PC-3 (cell line): ENCODE measurements at regions not wholly inside any gene's neighbourhood (a gene's known extent, or its start where the extent isn't known, plus 50 kb on each side); places are given as distances from the start of the nearest gene placed in this dataset.
"Not testable (repeated sequence)": the region's sequence is repeated elsewhere in the genome, so short reads cannot be mapped to it uniquely, and the experiment has no call there.

Experiments used
- ATAC-seq: fragments of 200-7000 bp; cut with Tn5 transposase; 2 replicates; pipeline ENCODE4 v1.9.1; 2020; ENCODE audit warnings: mild to moderate bottlenecking, moderate library complexity
- BruUV-seq: library from RNA; stranded (reverse); fragments of 400-500 nt; replicated peaks from 2 replicates; lab custom pipeline; 2021; lab: Mats Ljungman, UMichigan
- CTCF ChIA-PET: fragments of 300-600 bp; sonication (Branson Sonifier 250); formaldehyde crosslinking; loops from one replicate; lab custom pipeline; 2022; ENCODE audit warnings: antibody characterized with exemption; lab: Charles Lee
- POLR2A ChIA-PET: fragments of 300-600 bp; sonication (Branson Sonifier 250); formaldehyde crosslinking; loops from one replicate; lab custom pipeline; 2022; ENCODE audit warnings: antibody characterized with exemption; ENCODE audit not compliant: unreplicated experiment; lab: Charles Lee
- DNase-seq: peaks from one replicate; pipeline ENCODE4 v3.0.0-alpha.2; 2015
- H2AFZ ChIP-seq: fragments of 300-600 bp; sonication (generic); 2 replicates; pipeline ENCODE4 v1.6.0; 2016; ENCODE audit warnings: antibody characterized with exemption, low read length
- H3F3A ChIP-seq: fragments of 300-600 bp; sonication (generic); one replicate; pipeline ENCODE4 v1.6.0; 2017; ENCODE audit warnings: antibody characterized with exemption, low read length, control low read depth, mild to moderate bottlenecking; ENCODE audit not compliant: unreplicated experiment
- H3K27ac ChIP-seq: fragments of 300-600 bp; sonication (generic); 2 replicates; pipeline ENCODE4 v1.5.1; 2016; ENCODE audit warnings: mild to moderate bottlenecking, low read length
- H3K27me3 ChIP-seq: fragments of 300-600 bp; sonication (generic); 2 replicates; pipeline ENCODE4 v1.6.1; 2016; ENCODE audit warnings: low read length, mixed read lengths
- H3K36me3 ChIP-seq: fragments of 300-600 bp; sonication (generic); 2 replicates; pipeline ENCODE4 v1.6.1; 2016; ENCODE audit warnings: low read depth, mixed run types, low read length, mixed read lengths
- H3K4me1 ChIP-seq: fragments of 300-600 bp; sonication (generic); 2 replicates; pipeline ENCODE4 v1.5.1; 2016; ENCODE audit warnings: low read length; ENCODE audit not compliant: insufficient read depth
- H3K4me2 ChIP-seq: fragments of 300-600 bp; sonication (generic); 2 replicates; pipeline ENCODE4 v1.6.0; 2016; ENCODE audit warnings: low read length
- H3K4me3 ChIP-seq: fragments of 300-600 bp; sonication (generic); 2 replicates; pipeline ENCODE4 v1.5.1; 2016; ENCODE audit warnings: mild to moderate bottlenecking, low read length, mixed read lengths
- H3K79me2 ChIP-seq: fragments of 300-600 bp; sonication (generic); 2 replicates; pipeline ENCODE4 v1.6.1; 2017; ENCODE audit warnings: low read length, mixed read lengths
- H3K9ac ChIP-seq: fragments of 300-600 bp; sonication (generic); 2 replicates; pipeline ENCODE4 v1.6.0; 2016; ENCODE audit warnings: mild to moderate bottlenecking, low read length
- H3K9me2 ChIP-seq: fragments of 300-600 bp; sonication (generic); replicated peaks from 2 replicates; pipeline ENCODE4 v1.6.1; 2016; ENCODE audit warnings: mixed run types, low read length, mixed read lengths
- H3K9me3 ChIP-seq: fragments of 300-600 bp; sonication (generic); 2 replicates; pipeline ENCODE4 v1.6.1; 2016; ENCODE audit warnings: low read length, mixed read lengths
- H4K20me1 ChIP-seq: fragments of 300-600 bp; sonication (generic); 2 replicates; pipeline ENCODE4 v1.6.1; 2016; ENCODE audit warnings: low read length, mixed read lengths
- CTCF ChIP-seq: fragments of 300-600 bp; sonication (generic); conservative IDR thresholded peaks from 2 replicates; pipeline ENCODE4 v1.5.1; 2017; ENCODE audit warnings: antibody characterized with exemption, low read depth, mild to moderate bottlenecking, low read length
- EZH2 ChIP-seq: fragments of 300-600 bp; sonication (generic); IDR thresholded peaks from one replicate; pipeline ENCODE4 v1.6.1; 2017; ENCODE audit warnings: antibody characterized with exemption, mild to moderate bottlenecking, low read length; ENCODE audit not compliant: unreplicated experiment
- EZH2phosphoT487 ChIP-seq: fragments of 300-600 bp; sonication (generic); IDR thresholded peaks from 2 replicates; pipeline ENCODE4 v1.6.1; 2018; ENCODE audit warnings: mild to moderate bottlenecking, antibody characterized with exemption, low read length, borderline replicate concordance
- intact Hi-C: fragments of 100-400 bp; cut with micrococcal nuclease; formaldehyde crosslinking; loops from 2 replicates; pipeline ENCODE4 v1.9.0; 2023

- Histone ChIP-seq H3K27ac (no peak overlapping the region), H3K79me2 (no peaks in the 10 kb centered on the region), H2AFZ (no peak overlapping the region), H3K4me2 (no peak overlapping the region), H3K4me3 (no peak overlapping the region), H4K20me1 (no peaks in the 10 kb centered on the region), H3K4me1 (no peaks in the 10 kb centered on the region), H3K9ac (no peak overlapping the region), H3K9me2 (no peaks in the 10 kb centered on the region), H3F3A (no peaks in the 10 kb centered on the region), H3K36me3 (no peaks in the 10 kb centered on the region), H3K9me3 (no peaks in the 10 kb centered on the region), H3K27me3 (no peaks in the 10 kb centered on the region)
- ATAC-seq (no peak), DNase-seq (no peak)
- intact Hi-C loops, result no loop called here
- ChIA-PET POLR2A (no interaction called here), CTCF (no interaction called here)
- TF ChIP-seq EZH2phosphoT487 (no peak), EZH2 (no peak), CTCF (no peak)
- no TSS peak for BruUV-seq
Observed at GRCh38 chrX:7603387-7603786, 239.6 kb upstream of the VCX start.

- H4K20me1 ChIP-seq, result no peaks in the 10 kb centered on the region
- TF ChIP-seq EZH2, result no peak
- TF ChIP-seq EZH2phosphoT487, result no peak
- no peak for TF ChIP-seq CTCF
- BruUV-seq, result no TSS peak
- no peak overlapping the region for H3K4me2 ChIP-seq
- no peak for DNase-seq
- no peak overlapping the region for H3K9ac ChIP-seq
- no peaks in the 10 kb centered on the region for H3F3A ChIP-seq
- H3K79me2 ChIP-seq, result no peaks in the 10 kb centered on the region
- no peaks in the 10 kb centered on the region for H3K4me1 ChIP-seq
- no peak overlapping the region for H3K4me3 ChIP-seq
- POLR2A ChIA-PET, result no interaction called here
- H3K27me3 ChIP-seq, result no peaks in the 10 kb centered on the region
- H3K9me3 ChIP-seq, result no peaks in the 10 kb centered on the region
- intact Hi-C loops, result no loop called here
- H3K9me2 ChIP-seq, result no peaks in the 10 kb centered on the region
- no peaks in the 10 kb centered on the region for H3K36me3 ChIP-seq
- H3K27ac ChIP-seq, result no peak overlapping the region
- no peak overlapping the region for H2AFZ ChIP-seq
- no peak for ATAC-seq
- CTCF ChIA-PET, result no interaction called here
Observed at GRCh38 chrX:7596822-7597221, 246.1 kb upstream of the VCX start.

- CTCF ChIA-PET, H3K9ac ChIP-seq, H3F3A ChIP-seq, H2AFZ ChIP-seq, DNase-seq, H3K27me3 ChIP-seq, H3K9me3 ChIP-seq, BruUV-seq, H3K4me2 ChIP-seq, H3K27ac ChIP-seq, H3K9me2 ChIP-seq, H4K20me1 ChIP-seq, H3K4me1 ChIP-seq, H3K79me2 ChIP-seq, ATAC-seq, H3K36me3 ChIP-seq, intact Hi-C loops, H3K4me3 ChIP-seq, POLR2A ChIA-PET: not testable (repeated sequence)
Observed at GRCh38 chrX:7593370-7593769, 249.6 kb upstream of the VCX start.
